ENCODE measurements at regions not wholly inside any gene's neighbourhood (a gene's known extent, or its start where the extent isn't known, plus 50 kb on each side); places are given as distances from the start of the nearest gene placed in this dataset.

DNA sequence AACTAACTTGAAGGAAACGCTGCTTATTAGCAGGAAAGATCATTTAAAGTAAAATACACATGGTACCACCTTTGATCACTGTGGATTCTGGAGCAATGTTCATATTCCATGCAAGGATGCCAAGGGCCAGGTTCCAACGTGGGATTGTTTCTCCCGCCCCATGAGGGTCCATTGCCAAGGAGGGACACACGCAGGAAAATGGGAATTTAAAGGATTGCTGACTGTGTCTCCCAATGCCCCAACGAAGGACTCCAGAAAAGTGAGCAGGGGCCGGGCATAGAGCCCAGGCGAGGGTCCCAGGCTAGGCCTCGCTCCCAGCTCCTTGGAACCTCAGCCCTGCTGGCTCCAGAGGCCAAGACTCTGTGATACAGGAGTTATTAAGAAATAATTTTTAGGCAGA is 111.2 kb downstream of the DACT2 start:
- FAIRE-seq (no peak), DNase-seq (ENCODE audit: low read depth) (no peak)
- H3K36me3 ChIP-seq (ENCODE audit: control insufficient read depth, insufficient read depth, low read length) = no peaks in the 10 kb centered on the region
- TF ChIP-seq, protein P1, sequence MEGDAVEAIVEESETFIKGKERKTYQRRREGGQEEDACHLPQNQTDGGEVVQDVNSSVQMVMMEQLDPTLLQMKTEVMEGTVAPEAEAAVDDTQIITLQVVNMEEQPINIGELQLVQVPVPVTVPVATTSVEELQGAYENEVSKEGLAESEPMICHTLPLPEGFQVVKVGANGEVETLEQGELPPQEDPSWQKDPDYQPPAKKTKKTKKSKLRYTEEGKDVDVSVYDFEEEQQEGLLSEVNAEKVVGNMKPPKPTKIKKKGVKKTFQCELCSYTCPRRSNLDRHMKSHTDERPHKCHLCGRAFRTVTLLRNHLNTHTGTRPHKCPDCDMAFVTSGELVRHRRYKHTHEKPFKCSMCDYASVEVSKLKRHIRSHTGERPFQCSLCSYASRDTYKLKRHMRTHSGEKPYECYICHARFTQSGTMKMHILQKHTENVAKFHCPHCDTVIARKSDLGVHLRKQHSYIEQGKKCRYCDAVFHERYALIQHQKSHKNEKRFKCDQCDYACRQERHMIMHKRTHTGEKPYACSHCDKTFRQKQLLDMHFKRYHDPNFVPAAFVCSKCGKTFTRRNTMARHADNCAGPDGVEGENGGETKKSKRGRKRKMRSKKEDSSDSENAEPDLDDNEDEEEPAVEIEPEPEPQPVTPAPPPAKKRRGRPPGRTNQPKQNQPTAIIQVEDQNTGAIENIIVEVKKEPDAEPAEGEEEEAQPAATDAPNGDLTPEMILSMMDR (IDR thresholded peaks at IDR 0.05; ENCODE audit: insufficient read depth, low read length, severe bottlenecking) = no peak
- H3K27me3 ChIP-seq (ENCODE audit: control insufficient read depth, insufficient read depth, low read length) = no peaks in the 10 kb centered on the region
- H3K4me3 ChIP-seq (ENCODE audit: low read depth, low read length) = no peak overlapping the region

DNA sequence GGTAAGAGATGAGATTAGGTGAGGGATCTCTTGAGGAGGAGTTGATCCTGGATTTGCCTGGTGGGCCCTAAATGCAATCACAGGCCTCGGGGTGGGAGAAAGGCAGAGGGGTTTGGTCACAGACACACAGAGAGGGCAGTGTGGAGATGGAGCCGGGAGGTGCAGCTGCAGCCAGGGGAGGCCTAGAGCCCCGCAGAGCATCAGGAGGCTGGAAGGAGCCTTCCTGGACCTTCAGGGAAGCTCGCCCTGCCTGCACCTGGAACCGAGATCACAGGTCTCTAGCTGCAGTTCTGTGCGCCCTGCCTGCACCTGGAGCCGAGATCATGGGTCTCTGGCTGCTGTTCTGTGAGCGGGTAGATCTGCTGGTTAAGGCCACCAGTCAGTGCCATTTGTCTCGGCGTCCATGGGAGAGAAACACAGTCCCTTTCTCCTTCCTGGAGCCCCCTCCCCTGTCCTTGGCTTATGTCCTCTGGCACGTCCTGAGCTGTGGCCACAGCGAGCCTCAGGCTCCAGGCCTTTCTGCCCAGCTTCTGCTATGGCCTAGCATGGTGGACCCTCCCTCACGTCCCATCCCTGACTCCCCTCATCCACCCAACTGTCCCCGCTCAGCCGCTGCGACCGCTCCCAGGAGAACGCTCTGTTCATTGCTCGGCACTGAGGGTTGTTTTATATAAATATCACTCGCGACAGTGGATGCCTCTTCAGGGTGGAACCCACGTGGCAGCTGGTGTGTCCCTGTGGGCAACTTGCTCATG is 112.0 kb downstream of the DACT2 start:
- TF ChIP-seq, protein P1 (IDR thresholded peaks at IDR 0.05; ENCODE audit: insufficient read depth, low read length, severe bottlenecking) = no peak
- H3K36me3 ChIP-seq (ENCODE audit: control insufficient read depth, insufficient read depth, low read length) = no peaks in the 10 kb centered on the region
- H3K4me3 ChIP-seq (ENCODE audit: low read depth, low read length) = no peak overlapping the region
- DNase-seq (ENCODE audit: low read depth) (no peak), FAIRE-seq (no peak)
- no peaks in the 10 kb centered on the region for H3K27me3 ChIP-seq (ENCODE audit: control insufficient read depth, insufficient read depth, low read length)

DNA sequence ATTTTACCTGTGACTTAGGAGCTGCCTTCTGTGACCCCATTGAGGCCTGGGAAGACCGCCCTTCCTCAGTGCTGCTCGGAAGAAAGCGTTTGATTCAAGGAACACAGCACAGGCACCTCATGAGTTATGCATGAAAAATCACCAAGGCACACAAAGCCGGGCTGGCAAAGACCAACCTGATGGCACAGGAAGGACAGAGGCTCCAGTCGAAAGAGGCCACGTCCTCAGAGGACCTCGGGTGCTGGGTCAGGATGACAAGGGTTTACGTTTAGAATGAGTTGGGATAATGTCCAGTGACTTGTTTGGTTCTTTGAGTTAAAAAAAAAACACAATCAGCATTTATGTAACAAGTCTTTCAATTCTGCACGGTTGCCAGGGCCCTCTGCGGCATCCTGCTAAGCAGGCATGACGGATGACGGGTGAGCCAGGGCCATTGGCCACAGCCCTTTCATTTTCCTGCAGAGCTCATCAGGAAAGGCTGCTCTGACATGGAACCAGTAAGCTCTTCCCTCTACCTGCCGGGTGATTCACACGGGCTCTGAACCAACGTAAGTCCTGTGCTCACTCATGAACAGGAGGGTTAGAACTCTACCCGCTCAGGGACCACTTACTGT is 112.8 kb downstream of the DACT2 start:
- TF ChIP-seq, protein P1 (IDR thresholded peaks at IDR 0.05; ENCODE audit: insufficient read depth, low read length, severe bottlenecking) = no peak
- no peaks in the 10 kb centered on the region for H3K36me3 ChIP-seq (ENCODE audit: control insufficient read depth, insufficient read depth, low read length)
- FAIRE-seq (no peak), DNase-seq (ENCODE audit: low read depth) (no peak)
- H3K4me3 ChIP-seq (ENCODE audit: low read depth, low read length) = no peak overlapping the region
- H3K27me3 ChIP-seq (ENCODE audit: control insufficient read depth, insufficient read depth, low read length) = no peaks in the 10 kb centered on the region

DNA sequence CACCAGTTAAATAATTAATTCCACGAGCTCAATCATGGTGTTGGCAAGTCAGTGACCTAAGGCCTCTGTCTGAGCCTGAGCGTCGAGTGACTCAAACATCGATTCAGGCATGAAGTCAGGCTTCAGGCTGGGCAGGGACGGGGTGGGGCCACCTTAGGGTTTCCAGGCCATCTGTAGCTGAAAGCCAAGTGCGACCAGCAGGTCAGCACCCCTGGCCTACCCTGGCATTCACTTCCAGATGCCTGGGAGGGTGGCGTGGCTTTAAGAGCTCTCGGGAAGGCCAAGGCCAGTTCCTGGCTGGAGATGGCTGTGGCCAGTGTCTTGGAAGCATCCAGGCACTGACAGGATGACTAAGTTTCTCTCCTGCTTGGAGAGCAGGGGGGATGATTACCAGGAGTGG is 113.4 kb downstream of the DACT2 start:
- no peak for FAIRE-seq

DNA sequence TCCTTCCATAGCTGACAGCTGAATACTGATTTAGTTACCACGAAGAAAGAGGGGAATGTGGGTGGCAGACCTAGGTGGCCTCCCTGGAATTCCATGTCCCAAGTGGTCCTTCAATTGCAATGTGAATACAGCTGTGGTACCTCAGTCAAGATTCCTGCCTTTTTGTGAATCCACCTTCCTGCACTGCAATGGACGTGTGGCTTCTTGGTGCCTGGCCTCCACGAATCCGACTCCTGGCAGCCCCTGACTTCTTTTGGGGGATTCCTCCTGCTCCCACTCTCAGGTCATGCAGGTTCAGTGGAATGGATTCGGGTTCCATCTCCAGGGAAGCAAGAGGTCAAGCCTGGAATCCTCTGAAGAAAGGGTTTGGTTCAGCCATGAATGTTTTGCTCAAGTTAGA is 117.8 kb downstream of the DACT2 start:
- Histone ChIP-seq H3K4me3 (ENCODE audit: low read depth, low read length) (no peak overlapping the region), H3K27me3 (ENCODE audit: control insufficient read depth, insufficient read depth, low read length) (no peaks in the 10 kb centered on the region), H3K36me3 (ENCODE audit: control insufficient read depth, insufficient read depth, low read length) (no peaks in the 10 kb centered on the region)
- no peak for FAIRE-seq
- TF ChIP-seq, protein P1 (IDR thresholded peaks at IDR 0.05; ENCODE audit: insufficient read depth, low read length, severe bottlenecking) = no peak
- DNase-seq (ENCODE audit: low read depth) = no peak

More for the DNA sequence above, 113.4 kb downstream of the DACT2 start:
- no peak overlapping the region for H3K4me3 ChIP-seq (ENCODE audit: low read depth, low read length)
- no peaks in the 10 kb centered on the region for H3K36me3 ChIP-seq (ENCODE audit: control insufficient read depth, insufficient read depth, low read length)
- DNase-seq (ENCODE audit: low read depth) = no peak
- TF ChIP-seq, protein P1 (IDR thresholded peaks at IDR 0.05; ENCODE audit: insufficient read depth, low read length, severe bottlenecking) = no peak
- no peaks in the 10 kb centered on the region for H3K27me3 ChIP-seq (ENCODE audit: control insufficient read depth, insufficient read depth, low read length)
